ENCODE measurements at regions not wholly inside any gene's neighbourhood (a gene's known extent, or its start where the extent isn't known, plus 50 kb on each side); places are given as distances from the start of the nearest gene placed in this dataset.

DNA sequence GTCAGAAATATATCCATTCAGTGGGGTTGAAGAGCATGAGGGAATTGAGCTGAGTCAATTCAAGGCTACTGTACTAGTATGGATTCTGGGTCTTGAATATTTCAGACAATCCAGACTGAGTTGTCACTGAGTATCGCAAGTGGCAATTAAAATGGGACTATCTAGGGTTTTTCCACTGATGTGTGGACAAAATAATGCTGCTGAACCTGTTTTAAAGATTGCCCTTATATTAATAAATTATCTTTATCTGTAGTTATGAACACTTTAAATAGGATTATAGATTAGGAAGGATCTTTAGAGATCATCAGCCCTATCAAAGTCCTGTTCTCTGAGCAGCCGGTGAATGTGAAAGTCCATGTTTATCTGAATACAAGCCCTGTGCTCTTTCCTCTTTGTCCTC lies 478.3 kb upstream of the KIRREL3 start:
- H3K9me3 ChIP-seq (replicated peaks; ENCODE audit: control insufficient read depth, insufficient read depth, low read length) = no peaks in the 10 kb centered on the region
- H3K79me2 ChIP-seq (ENCODE audit: control insufficient read depth, insufficient read depth, low read length) = no peaks in the 10 kb centered on the region
- H3K27ac ChIP-seq (ENCODE audit: control insufficient read depth, insufficient read depth) = no peak overlapping the region
- ChIA-PET POLR2A (no interaction called here), SMC1A (ENCODE audit: uncharacterized antibody, unreplicated experiment) (no interaction called here), CTCF (no interaction called here), RAD21 (ENCODE audit: unreplicated experiment) (no interaction called here)
- H3K4me3 ChIP-seq = no peak overlapping the region
- H3K36me3 ChIP-seq (ENCODE audit: control insufficient read depth in 2 of 2, insufficient read depth in 2 of 2, low read length in 1 of 2) = no peaks in the 10 kb centered on the region
- ATAC-seq = no peak
- intact Hi-C loops (cut with micrococcal nuclease; ENCODE audit: unreplicated experiment) = loop anchor here (10.0 kb wide), 1 partner anchor 64 kb away; no protein-coding TSS in a partner anchor
- FAIRE-seq = no peak
- DNase-seq (ENCODE audit: low read depth, low spot score) = no peak
- H2AFZ ChIP-seq (ENCODE audit: control insufficient read depth, low read depth, low read length) = no peak overlapping the region
- H3K9ac ChIP-seq (ENCODE audit: control insufficient read depth, insufficient read depth, low read length) = no peak overlapping the region
- no peaks in the 10 kb centered on the region for H3K27me3 ChIP-seq (replicated peaks in 1 of 2; ENCODE audit: control insufficient read depth in 2 of 2, insufficient read depth in 2 of 2, low read length in 1 of 2)
- in situ Hi-C loops (cut with MboI) = no loop called here
- no peaks in the 10 kb centered on the region for H3K4me1 ChIP-seq (ENCODE audit: control insufficient read depth, insufficient read depth, low read length)
- H3K4me2 ChIP-seq (ENCODE audit: control insufficient read depth, insufficient read depth) = no peak overlapping the region
- no TSS peak for BruUV-seq (replicated peaks)
- WGBS (ENCODE audit: insufficient coverage, insufficient replicate concordance, low lambda C conversion rate, missing lambda C conversion rate) = 85% methylated on average over 2 of the region's 2 CpGs
- TF ChIP-seq ETV6 (conservative IDR thresholded peaks at IDR 0.05 in 1 of 2, IDR thresholded peaks at IDR 0.05 in 1 of 2; ENCODE audit: borderline replicate concordance in 1 of 2, low read depth in 1 of 2) (no peak), CHD2 (IDR thresholded peaks at IDR 0.05; ENCODE audit: borderline replicate concordance, low read depth, low read length) (no peak), PML (IDR thresholded peaks at IDR 0.05; ENCODE audit: low read length) (no peak), MEF2B (IDR thresholded peaks at IDR 0.05; ENCODE audit: partially characterized antibody, poor library complexity, severe bottlenecking) (no peak), NR2C2 (IDR thresholded peaks at IDR 0.05; ENCODE audit: borderline replicate concordance, control insufficient read depth, insufficient read length, low read depth) (no peak), YBX1 (IDR thresholded peaks at IDR 0.05) (no peak), BCL11A (IDR thresholded peaks at IDR 0.05; ENCODE audit: low read depth, low read length) (no peak), ATF7 (IDR thresholded peaks at IDR 0.05; ENCODE audit: low read depth) (no peak), NFXL1 (IDR thresholded peaks at IDR 0.05; ENCODE audit: borderline replicate concordance) (no peak)
- TF ChIP-seq, protein P1, sequence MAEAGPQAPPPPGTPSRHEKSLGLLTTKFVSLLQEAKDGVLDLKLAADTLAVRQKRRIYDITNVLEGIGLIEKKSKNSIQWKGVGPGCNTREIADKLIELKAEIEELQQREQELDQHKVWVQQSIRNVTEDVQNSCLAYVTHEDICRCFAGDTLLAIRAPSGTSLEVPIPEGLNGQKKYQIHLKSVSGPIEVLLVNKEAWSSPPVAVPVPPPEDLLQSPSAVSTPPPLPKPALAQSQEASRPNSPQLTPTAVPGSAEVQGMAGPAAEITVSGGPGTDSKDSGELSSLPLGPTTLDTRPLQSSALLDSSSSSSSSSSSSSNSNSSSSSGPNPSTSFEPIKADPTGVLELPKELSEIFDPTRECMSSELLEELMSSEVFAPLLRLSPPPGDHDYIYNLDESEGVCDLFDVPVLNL (IDR thresholded peaks at IDR 0.05; ENCODE audit: low read depth, low read length) = no peak
- H4K20me1 ChIP-seq (ENCODE audit: control insufficient read depth, insufficient read depth) = no peaks in the 10 kb centered on the region

Data from GM12878 (cell line).